ENCODE measurements at regions not wholly inside any gene's neighbourhood (a gene's known extent, or its start where the extent isn't known, plus 50 kb on each side); places are given as distances from the start of the nearest gene placed in this dataset.

DNA sequence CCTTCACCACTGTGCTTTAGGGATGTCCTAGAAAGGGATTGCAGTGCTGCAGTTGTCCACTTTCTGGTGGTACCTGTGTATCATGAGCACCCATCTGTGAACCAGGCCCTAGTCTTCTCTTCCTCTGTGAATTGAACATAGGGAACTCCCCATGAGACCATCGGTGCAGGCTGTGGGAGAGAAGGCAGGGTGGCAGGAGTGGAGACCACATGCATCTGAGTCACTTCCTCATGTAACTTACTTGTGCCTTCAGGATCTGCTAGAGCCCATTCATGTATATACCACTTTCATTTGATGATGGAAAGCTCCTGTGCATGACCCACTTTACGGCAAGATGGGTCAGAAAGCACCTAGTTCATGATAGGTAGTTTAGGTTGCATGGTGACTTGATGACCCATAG is 478.1 kb upstream of the CDH9 start:
- in situ Hi-C loops (cut with MboI; ENCODE audit: low sequenced_read_pairs, unreplicated experiment), result no loop called here
- no peak for DNase-seq (ENCODE audit: low spot score)
- TF ChIP-seq CTCF (IDR thresholded peaks at IDR 0.05; ENCODE audit: borderline replicate concordance, control extremely low read depth, extremely low read depth, insufficient read depth, missing control alignments), result no peak

DNA sequence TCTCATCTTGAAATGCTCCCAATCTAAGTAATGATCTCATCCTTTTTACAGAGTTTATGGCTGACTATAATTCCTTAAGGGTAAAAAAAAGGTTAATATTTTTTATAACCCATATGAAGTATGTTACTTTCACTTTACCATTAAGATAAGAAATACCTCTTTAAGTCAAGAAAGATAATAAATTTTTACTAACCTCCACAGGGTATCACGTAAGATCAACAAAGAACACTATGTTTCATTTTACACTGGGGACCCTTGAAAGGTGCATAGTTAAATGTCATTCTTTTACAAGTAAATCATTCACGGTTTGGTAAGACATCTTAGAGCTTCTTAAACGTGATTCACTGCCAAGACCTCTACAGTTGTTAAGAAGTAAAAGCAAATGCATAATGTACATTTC is 472.7 kb upstream of the CDH9 start:
- in situ Hi-C loops (cut with MboI; ENCODE audit: low sequenced_read_pairs, unreplicated experiment), result no loop called here
- DNase-seq (ENCODE audit: low spot score), result no peak
- no peak for TF ChIP-seq CTCF (IDR thresholded peaks at IDR 0.05; ENCODE audit: borderline replicate concordance, control extremely low read depth, extremely low read depth, insufficient read depth, missing control alignments)

GRCh38 chr5:27503813-27504212 is 465.4 kb upstream of the CDH9 start:
- in situ Hi-C loops (cut with MboI; ENCODE audit: low sequenced_read_pairs, unreplicated experiment), result no loop called here
- no peak for TF ChIP-seq CTCF (IDR thresholded peaks at IDR 0.05; ENCODE audit: borderline replicate concordance, control extremely low read depth, extremely low read depth, insufficient read depth, missing control alignments)
- no peak for DNase-seq (ENCODE audit: low spot score)

GRCh38 chr5:27502236-27502635 is 463.9 kb upstream of the CDH9 start:
- no peak for DNase-seq (ENCODE audit: low spot score)

DNA sequence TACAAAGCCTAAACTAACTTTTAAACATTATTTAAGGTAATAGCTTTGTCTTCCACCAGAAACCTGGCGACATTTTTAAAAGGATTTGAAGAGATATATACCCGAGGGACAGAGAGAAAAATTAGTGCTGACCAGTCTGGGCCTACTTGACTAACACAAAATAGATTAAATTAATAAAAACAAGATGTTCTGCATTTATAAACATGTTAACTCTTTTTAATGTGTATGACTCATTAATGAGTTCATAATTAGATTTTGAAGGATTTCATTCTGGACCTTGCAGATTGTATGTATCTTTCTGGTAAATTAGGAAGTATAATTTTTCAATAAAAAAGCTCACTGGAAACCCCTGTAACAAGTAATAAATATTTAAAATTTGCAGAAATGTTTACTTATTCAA is 459.1 kb upstream of the CDH9 start:
- no peak for TF ChIP-seq CTCF (IDR thresholded peaks at IDR 0.05; ENCODE audit: borderline replicate concordance, control extremely low read depth, extremely low read depth, insufficient read depth, missing control alignments)
- no peak for DNase-seq (ENCODE audit: low spot score)
- in situ Hi-C loops (cut with MboI; ENCODE audit: low sequenced_read_pairs, unreplicated experiment), result no loop called here

More at GRCh38 chr5:27502236-27502635, 463.9 kb upstream of the CDH9 start:
- TF ChIP-seq CTCF (IDR thresholded peaks at IDR 0.05; ENCODE audit: borderline replicate concordance, control extremely low read depth, extremely low read depth, insufficient read depth, missing control alignments), result no peak
- in situ Hi-C loops (cut with MboI; ENCODE audit: low sequenced_read_pairs, unreplicated experiment), result no loop called here

GRCh38 chr5:27494887-27495286 is 456.5 kb upstream of the CDH9 start:
- TF ChIP-seq CTCF (IDR thresholded peaks at IDR 0.05; ENCODE audit: borderline replicate concordance, control extremely low read depth, extremely low read depth, insufficient read depth, missing control alignments), result no peak
- in situ Hi-C loops (cut with MboI; ENCODE audit: low sequenced_read_pairs, unreplicated experiment), result no loop called here
- no peak for DNase-seq (ENCODE audit: low spot score)

All from GM13976 (cell line).